ENCODE measurements at regions not wholly inside any gene's neighbourhood (a gene's known extent, or its start where the extent isn't known, plus 50 kb on each side); places are given as distances from the start of the nearest gene placed in this dataset.
"Not testable (repeated sequence)": the region's sequence is repeated elsewhere in the genome, so short reads cannot be mapped to it uniquely, and the experiment has no call there.

GRCh38 chr19:28444362-28444761 lies 768.6 kb downstream of the UQCRFS1 start:
- H3K36me3 Mint-ChIP-seq (ENCODE audit: low read depth): no peaks in the 10 kb centered on the region
- intact Hi-C loops (cut with DNase I, micrococcal nuclease): no loop called here
- POLR2A ChIA-PET: no interaction called here
- H3K9me3 Mint-ChIP-seq (ENCODE audit: low read depth): no peaks in the 10 kb centered on the region
- DNase-seq: no peak
- CTCF ChIA-PET: no interaction called here
- H3K4me3 Mint-ChIP-seq: no peak overlapping the region
- H3K27me3 Mint-ChIP-seq: no peaks in the 10 kb centered on the region
- no peaks in the 10 kb centered on the region for H3K4me1 Mint-ChIP-seq
- no peak overlapping the region for H3K27ac Mint-ChIP-seq
- no peak for ATAC-seq

- Mint-ChIP-seq H3K4me3 (no peak overlapping the region), H3K36me3 (ENCODE audit: low read depth) (no peaks in the 10 kb centered on the region), H3K4me1 (no peaks in the 10 kb centered on the region), H3K27me3 (no peaks in the 10 kb centered on the region), H3K9me3 (ENCODE audit: low read depth) (no peaks in the 10 kb centered on the region), H3K27ac (no peak overlapping the region)
- ChIA-PET POLR2A (no interaction called here), CTCF (interaction anchor here (0.6 kb wide), 1 partner anchor 14 kb away, joined by 3 read pairs; no protein-coding TSS in a partner anchor)
- ATAC-seq: no peak
- DNase-seq: no peak
- intact Hi-C loops (cut with DNase I, micrococcal nuclease): no loop called here
Observed at GRCh38 chr19:28443361-28443760, 769.6 kb downstream of the UQCRFS1 start.

- intact Hi-C loops (cut with DNase I, micrococcal nuclease): no loop called here
- no peak for ATAC-seq
- Mint-ChIP-seq H3K4me1 (no peaks in the 10 kb centered on the region), H3K27ac (no peak overlapping the region), H3K27me3 (no peaks in the 10 kb centered on the region), H3K36me3 (ENCODE audit: low read depth) (no peaks in the 10 kb centered on the region), H3K4me3 (no peak overlapping the region), H3K9me3 (ENCODE audit: low read depth) (peaks cover 9% of the 10 kb centered on the region)
- ChIA-PET POLR2A (no interaction called here), CTCF (no interaction called here)
- DNase-seq: no peak
Observed at GRCh38 chr19:28437390-28438346, 775.3 kb downstream of the UQCRFS1 start.

GRCh38 chr19:28436320-28436719 lies 776.6 kb downstream of the UQCRFS1 start:
- Mint-ChIP-seq H3K4me3 (no peak overlapping the region), H3K27me3 (no peaks in the 10 kb centered on the region), H3K9me3 (ENCODE audit: low read depth) (peaks cover 9% of the 10 kb centered on the region), H3K4me1 (no peaks in the 10 kb centered on the region), H3K36me3 (ENCODE audit: low read depth) (no peaks in the 10 kb centered on the region), H3K27ac (no peak overlapping the region)
- DNase-seq: no peak
- no peak for ATAC-seq
- CTCF ChIA-PET: interaction anchor here (0.6 to 0.8 kb wide), 2 partner anchors 298 to 828 kb away, joined by 3 read pairs; no protein-coding TSS in a partner anchor
- POLR2A ChIA-PET: no interaction called here
- intact Hi-C loops (cut with DNase I, micrococcal nuclease): no loop called here

GRCh38 chr19:28435551-28436271 lies 777.2 kb downstream of the UQCRFS1 start:
- Mint-ChIP-seq H3K4me3 (no peak overlapping the region), H3K9me3 (ENCODE audit: low read depth) (peaks cover 9% of the 10 kb centered on the region), H3K27me3 (no peaks in the 10 kb centered on the region), H3K27ac (no peak overlapping the region), H3K4me1 (no peaks in the 10 kb centered on the region), H3K36me3 (ENCODE audit: low read depth) (no peaks in the 10 kb centered on the region)
- ATAC-seq (no peak), DNase-seq (no peak)
- intact Hi-C loops (cut with DNase I, micrococcal nuclease): no loop called here
- ChIA-PET POLR2A (no interaction called here), CTCF (no interaction called here)

GRCh38 chr19:28434794-28435193 lies 778.2 kb downstream of the UQCRFS1 start:
- H3K9me3 Mint-ChIP-seq (ENCODE audit: low read depth); ATAC-seq; POLR2A ChIA-PET; DNase-seq; H3K27me3 Mint-ChIP-seq; intact Hi-C loops (cut with DNase I, micrococcal nuclease); CTCF ChIA-PET; H3K27ac Mint-ChIP-seq; H3K36me3 Mint-ChIP-seq (ENCODE audit: low read depth); H3K4me3 Mint-ChIP-seq; H3K4me1 Mint-ChIP-seq: not testable (repeated sequence)

- CTCF ChIA-PET; POLR2A ChIA-PET; H3K4me1 Mint-ChIP-seq; intact Hi-C loops (cut with DNase I, micrococcal nuclease); H3K36me3 Mint-ChIP-seq (ENCODE audit: low read depth); H3K27me3 Mint-ChIP-seq; H3K27ac Mint-ChIP-seq; ATAC-seq; H3K4me3 Mint-ChIP-seq; H3K9me3 Mint-ChIP-seq (ENCODE audit: low read depth); DNase-seq: not testable (repeated sequence)
Observed at GRCh38 chr19:28434365-28434764, 778.6 kb downstream of the UQCRFS1 start.

GRCh38 chr19:28433166-28433565 lies 779.8 kb downstream of the UQCRFS1 start:
- H3K4me3 Mint-ChIP-seq; H3K27ac Mint-ChIP-seq; H3K4me1 Mint-ChIP-seq; H3K36me3 Mint-ChIP-seq (ENCODE audit: low read depth); H3K9me3 Mint-ChIP-seq (ENCODE audit: low read depth); intact Hi-C loops (cut with DNase I, micrococcal nuclease); POLR2A ChIA-PET; DNase-seq; ATAC-seq; CTCF ChIA-PET; H3K27me3 Mint-ChIP-seq: not testable (repeated sequence)

GRCh38 chr19:28430214-28430613 lies 782.7 kb downstream of the UQCRFS1 start:
- peaks cover 1% of the 10 kb centered on the region for H3K4me1 Mint-ChIP-seq
- H3K4me3 Mint-ChIP-seq: no peak overlapping the region
- DNase-seq: no peak
- H3K27me3 Mint-ChIP-seq: no peaks in the 10 kb centered on the region
- no peak for ATAC-seq
- CTCF ChIA-PET: interaction anchor here (0.6 kb wide), 1 partner anchor 48 kb away, joined by 3 read pairs; no protein-coding TSS in a partner anchor
- POLR2A ChIA-PET: no interaction called here
- intact Hi-C loops (cut with DNase I, micrococcal nuclease): no loop called here
- H3K36me3 Mint-ChIP-seq (ENCODE audit: low read depth): no peaks in the 10 kb centered on the region
- peaks cover 9% of the 10 kb centered on the region for H3K9me3 Mint-ChIP-seq (ENCODE audit: low read depth)
- no peak overlapping the region for H3K27ac Mint-ChIP-seq

GRCh38 chr19:28429356-28429755 lies 783.6 kb downstream of the UQCRFS1 start:
- intact Hi-C loops (cut with DNase I, micrococcal nuclease): no loop called here
- DNase-seq (no peak), ATAC-seq (no peak)
- Mint-ChIP-seq H3K4me3 (no peak overlapping the region), H3K36me3 (ENCODE audit: low read depth) (no peaks in the 10 kb centered on the region), H3K9me3 (ENCODE audit: low read depth) (peaks cover 7% of the 10 kb centered on the region), H3K27me3 (no peaks in the 10 kb centered on the region), H3K4me1 (peaks cover 6% of the 10 kb centered on the region), H3K27ac (no peak overlapping the region)
- POLR2A ChIA-PET: no interaction called here
- CTCF ChIA-PET: interaction anchor here (0.6 kb wide), 2 partner anchors 14 to 47 kb away, joined by 3 read pairs; no protein-coding TSS in a partner anchor

- H3K4me3 Mint-ChIP-seq: no peak overlapping the region
- H3K27me3 Mint-ChIP-seq: no peaks in the 10 kb centered on the region
- ChIA-PET CTCF (interaction anchor here (0.6 kb wide), 1 partner anchor 15 kb away, joined by 3 read pairs; no protein-coding TSS in a partner anchor), POLR2A (no interaction called here)
- intact Hi-C loops (cut with DNase I, micrococcal nuclease): no loop called here
- peaks cover 3% of the 10 kb centered on the region for H3K9me3 Mint-ChIP-seq (ENCODE audit: low read depth)
- ATAC-seq (no peak), DNase-seq (no peak)
- no peak overlapping the region for H3K27ac Mint-ChIP-seq
- no peaks in the 10 kb centered on the region for H3K36me3 Mint-ChIP-seq (ENCODE audit: low read depth)
- peaks cover 6% of the 10 kb centered on the region for H3K4me1 Mint-ChIP-seq
Observed at GRCh38 chr19:28428663-28429348, 784.1 kb downstream of the UQCRFS1 start.
